ENCODE measurements at regions not wholly inside any gene's neighbourhood (a gene's known extent, or its start where the extent isn't known, plus 50 kb on each side); places are given as distances from the start of the nearest gene placed in this dataset.
"Not testable (repeated sequence)": the region's sequence is repeated elsewhere in the genome, so short reads cannot be mapped to it uniquely, and the experiment has no call there.

DNA sequence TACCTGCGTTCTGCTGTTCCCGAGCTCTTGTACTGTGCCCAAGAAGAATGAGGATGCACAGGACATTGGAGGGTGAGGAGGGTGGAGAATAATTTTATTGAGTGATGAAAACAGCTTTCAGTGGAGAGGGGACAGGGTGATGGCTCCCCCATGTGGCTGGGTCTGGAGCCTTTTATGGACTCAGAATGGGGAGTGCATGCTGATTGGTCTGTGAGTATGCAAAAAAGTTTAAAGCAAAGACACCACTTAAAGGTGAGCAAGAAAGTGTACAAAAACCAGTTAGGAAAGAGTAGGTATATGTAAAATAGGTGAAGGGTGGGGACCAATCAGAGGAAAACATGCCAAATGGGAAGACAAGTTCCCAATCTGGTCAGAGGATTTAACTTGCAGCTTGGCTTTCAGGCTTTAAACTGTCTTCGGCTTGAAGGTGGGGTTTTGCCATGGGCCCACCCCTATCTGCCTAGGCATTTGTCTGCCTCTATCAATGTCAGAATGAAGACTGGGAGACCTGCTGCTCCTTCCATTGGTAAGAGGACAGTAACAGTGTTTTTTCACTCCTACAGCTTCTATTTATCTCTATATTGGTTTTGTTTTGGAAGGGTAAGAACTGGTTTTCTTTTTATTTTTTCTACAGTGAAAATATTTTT, 118.0 kb upstream of the RAI14 start:
- peak; percentile 40 for DNase-seq

DNA sequence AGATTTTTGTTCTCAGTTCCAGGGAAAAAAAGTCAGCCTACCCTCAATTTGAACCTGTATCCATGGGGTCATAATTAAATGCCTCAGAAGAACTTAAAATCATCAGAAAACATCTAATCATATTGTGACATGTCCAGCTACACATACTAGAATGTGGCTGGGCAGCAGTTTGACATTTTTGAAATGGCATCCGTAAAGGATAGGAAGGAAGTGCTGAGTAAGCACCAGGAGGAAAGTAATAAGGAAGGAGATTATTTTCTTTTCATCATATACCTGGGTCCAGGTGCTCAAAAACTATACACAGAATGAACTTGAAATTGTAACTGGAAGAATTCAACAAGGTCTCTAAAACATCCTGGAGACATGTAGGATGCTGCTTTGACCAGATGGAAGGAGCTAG, 116.9 kb upstream of the RAI14 start:
- DNase-seq: no peak

DNA sequence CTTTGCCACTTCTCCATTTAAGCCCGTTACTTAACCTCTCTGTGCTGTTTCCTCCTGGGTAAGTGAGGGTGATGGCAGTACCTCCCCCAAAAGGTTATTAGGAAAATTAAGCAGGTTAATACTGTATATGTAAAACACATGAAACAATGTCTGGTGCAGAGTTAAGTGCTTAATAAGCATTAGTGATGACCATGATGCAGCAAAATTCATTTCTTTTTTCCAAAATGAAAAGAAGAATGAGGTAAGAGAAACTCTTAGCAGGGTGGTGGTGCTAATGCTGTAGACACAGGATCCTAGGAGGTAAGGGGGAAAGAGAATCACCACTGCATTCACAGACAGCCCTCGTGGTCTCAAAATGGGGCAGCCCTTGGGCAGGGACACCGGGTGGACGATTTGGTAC, 115.1 kb upstream of the RAI14 start:
- DNase-seq: no peak

DNA sequence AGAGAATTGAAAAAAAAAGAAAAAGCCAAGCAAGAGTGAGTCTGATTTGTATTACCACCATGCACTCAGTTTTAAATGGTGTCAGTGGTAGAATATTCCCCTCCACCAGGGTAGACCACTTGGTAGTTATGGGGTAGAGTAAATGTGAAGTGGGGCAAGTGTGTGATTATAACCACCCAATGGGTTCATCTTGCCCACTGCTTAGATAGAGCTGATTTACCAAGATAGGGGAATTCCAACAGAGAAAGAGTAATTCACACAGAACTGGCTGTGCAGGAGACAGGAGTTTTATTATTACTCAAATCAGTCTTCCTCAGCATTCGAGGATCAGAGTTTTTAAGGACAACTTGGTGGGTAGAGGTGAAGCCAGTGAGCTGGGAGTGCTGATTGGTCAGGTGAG, 113.3 kb upstream of the RAI14 start:
- DNase-seq: no peak

DNA sequence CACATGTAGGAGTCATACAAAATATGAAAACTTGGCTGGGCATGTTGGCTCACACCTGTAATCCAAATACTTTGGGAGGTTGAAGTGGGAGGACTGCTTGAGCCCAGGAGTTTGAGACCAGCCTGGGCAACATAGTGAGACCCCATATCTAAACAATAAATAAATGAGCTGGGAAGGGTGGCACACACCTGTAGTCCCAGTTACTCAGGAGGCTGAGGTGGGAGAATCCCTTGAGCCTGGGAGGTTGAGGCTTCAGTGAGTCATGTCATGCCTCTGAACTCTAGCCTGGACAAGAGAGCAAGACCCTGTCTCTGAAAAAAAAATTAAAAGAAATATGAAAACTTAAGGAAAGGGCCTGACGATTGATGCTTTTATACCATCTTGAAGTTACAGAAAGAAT, 112.4 kb upstream of the RAI14 start:
- no peak for DNase-seq

DNA sequence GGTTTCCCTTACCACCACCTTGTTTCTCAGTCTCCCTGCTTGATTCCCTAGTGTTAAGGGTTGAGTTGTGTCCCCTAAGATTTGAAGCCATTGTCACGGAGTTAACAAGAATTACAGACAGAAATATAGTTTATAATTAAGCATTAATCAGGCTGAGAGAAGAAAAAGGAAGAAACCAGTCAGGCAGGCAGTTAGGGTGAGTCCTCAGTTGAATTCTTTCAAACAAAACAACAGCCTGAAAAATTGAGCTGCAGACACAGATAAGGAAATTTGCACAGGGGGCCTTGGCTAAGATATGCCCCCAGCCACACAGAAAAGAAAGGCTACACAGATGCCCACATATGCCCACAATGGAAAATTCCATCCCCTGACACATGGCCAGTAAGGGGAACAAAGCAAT, 111.7 kb upstream of the RAI14 start:
- no peak for DNase-seq

DNA sequence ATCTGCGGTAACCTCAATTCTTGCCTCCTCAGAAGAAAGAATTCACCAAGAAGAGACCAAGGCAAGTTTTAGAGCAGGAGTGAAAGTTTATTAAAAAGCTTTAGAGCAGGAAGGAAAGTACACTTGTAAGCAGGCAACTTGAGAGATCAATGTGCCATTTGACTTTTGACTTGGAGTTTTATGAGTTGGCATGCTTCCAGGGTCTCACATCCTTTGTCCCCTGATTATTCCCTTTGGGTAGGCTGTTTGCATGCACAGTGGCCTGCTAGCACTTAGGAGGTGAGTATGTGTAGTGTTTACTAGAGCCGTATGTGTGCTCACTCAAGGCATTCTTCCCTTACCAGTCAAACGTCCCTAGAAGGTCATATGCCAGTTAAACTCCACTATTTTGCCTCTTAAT, 111.0 kb upstream of the RAI14 start:
- no peak for DNase-seq

DNA sequence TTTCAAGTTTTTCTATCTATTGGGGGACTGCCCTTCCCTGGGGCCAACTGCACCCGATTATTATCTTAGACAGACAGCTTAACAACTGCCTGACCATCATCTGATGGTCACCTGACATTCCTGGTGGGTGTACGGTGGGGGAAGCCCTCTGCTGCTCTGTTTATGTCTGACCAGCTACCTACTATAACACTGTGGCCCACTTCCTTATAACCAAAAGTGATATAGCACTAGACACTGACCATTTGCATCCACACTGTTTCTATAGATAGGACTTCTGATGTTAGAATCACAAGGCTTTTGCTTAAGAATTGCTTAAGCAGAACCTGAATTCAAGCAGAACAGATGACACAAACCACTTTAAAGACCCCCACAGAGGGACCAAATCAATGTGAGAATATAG, 110.5 kb upstream of the RAI14 start:
- DNase-seq: no peak

DNA sequence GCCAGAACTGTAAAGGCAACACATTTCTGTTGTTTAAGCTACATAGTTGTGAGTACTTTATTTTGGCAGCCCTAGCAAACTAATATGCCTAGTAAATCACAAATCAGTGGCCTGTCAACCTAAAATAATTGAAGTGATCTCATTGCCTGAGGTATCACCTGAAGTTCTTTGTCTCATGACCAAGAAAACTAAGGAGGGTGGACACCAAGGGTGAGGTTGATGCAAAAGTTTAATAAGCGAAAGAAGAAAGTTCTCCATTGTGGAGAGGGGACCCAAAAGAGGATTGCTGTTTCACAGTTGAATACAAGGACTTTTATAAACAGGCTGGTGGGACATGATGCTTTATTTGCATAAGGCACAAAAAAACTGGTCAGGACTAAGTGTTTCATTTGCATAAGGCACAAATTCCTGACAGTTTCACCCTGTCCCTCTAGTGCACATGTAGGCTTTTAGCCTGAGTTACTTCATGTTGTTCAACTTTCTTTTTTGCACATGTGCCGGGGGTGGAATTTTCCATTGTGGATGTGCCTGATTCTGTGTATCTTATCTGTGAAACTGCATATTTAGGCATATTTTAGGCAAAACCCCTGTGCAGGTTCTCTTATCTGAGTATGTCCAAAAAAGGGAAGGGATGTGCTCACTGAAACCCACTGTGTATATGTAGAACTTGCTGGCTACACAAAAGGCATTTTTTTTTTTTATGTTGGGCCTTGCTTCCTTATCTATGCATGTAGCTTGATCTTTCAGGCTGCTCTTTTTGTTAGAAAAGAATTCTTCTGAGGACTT, 108.6 kb upstream of the RAI14 start:
- no peak for DNase-seq

DNA sequence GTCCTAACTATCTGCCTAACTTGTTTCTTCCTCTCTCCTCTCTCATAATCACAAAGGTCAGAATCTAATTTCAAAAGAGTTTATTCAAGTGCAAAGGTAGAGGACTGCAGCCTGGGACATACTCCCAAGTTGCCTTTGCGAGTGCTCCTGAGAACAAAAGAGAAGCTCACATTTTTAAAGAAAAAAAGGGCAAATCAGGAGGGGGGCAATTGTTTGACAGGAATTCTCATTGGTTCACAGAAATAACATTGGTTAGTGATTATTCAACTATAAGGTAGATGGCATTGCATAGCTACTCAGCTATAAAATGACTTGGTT, 108.1 kb upstream of the RAI14 start:
- DNase-seq: no peak

DNA sequence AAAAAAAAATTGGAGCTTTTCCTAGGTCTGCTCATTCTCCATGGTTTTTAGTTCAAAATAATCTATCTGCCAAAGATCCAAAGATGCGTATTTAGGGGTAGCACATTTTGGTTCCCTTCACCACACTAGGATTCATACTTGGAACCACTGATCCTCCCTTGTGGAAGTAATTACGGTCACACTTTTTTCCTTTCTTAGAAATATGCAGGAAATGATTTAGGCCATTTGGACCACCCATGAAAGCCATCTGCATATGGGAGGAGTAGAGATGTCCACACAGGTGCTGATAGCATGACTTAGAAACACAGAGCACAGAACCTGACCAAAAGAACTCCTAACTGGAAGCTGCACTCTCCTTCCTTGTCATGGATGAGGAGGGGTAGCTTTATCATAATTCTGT, 105.9 kb upstream of the RAI14 start:
- no peak for DNase-seq

DNA sequence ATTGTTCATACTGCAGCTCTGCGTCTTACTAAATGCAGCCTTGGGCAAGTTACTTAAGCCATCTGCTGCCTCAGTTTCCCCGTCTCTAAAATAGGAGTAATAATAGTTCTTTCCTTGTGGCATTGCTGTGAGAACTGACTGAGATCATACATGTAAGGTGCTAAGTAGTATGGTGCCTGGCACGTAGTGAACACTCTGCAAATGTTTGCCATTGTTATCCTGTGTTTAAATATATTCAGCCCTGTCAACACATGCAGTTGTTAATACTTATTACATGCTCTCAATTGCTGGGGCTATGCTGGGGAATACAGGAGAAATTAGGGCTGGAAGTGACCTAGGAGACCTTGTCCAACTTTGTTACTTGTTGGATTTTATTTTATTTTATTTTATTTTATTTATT, 105.2 kb upstream of the RAI14 start:
- DNase-seq: no peak

DNA sequence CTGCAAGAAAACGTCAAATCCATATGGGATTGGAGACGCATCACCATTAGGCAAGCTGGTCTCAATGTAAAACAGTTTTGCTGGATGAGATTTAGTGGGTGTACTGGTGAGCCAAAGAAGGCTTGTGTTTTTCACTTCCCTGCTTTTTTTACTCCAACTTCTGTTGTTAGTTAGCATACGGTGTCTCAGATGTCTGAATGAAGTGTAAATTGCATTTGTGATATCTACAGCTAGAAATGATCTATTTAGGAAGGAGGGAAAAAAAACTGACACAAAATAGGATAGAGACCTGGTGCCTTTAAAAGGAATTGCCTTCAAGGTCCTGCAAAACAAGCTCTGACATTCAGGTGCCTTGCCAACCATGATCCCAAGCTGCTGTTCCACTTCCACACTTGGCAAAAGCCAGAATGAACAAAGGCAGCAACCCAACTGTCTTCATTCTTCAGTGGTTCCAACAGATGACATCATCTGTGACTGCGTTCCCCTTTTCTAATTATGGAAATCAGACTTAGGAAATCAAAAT, 104.2 kb upstream of the RAI14 start:
- DNase-seq: no peak

DNA sequence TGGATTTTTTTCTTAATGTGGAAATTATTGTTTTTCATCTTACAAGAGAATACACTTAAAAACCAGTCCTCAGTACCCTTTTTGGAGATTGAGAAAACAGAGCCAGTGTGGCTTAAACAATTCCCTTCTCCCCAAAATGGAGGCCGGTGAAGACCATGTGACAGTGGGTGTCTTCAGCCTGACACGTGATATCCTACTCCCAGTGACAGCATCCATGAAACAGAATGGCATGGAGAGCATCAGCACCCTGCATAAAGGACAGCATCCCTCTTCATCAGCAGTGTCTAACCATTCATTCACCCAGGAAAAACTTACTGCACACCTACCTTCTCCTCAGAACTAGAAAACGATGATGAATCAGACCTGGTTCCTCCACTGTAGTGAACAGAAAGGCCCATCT, 103.4 kb upstream of the RAI14 start:
- no peak for DNase-seq

DNA sequence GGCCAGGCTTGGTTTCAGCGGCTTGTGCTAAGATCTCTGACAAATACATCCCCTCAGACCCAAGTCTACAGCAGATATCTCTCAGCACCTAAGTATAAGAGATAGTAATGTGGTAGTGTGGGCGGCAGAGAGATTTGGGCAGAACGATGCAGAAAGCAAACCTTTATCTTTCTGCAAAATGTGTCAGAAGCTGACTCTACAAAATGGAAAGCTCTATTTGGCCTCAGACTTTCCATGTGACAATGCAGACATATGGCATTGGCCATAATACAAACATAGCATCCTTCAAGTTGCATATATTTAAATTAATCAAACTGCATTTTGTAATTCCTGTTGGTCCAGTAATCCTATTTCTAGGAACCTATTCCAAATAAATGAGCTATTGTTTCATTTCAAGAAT, 102.5 kb upstream of the RAI14 start:
- no peak for DNase-seq

DNA sequence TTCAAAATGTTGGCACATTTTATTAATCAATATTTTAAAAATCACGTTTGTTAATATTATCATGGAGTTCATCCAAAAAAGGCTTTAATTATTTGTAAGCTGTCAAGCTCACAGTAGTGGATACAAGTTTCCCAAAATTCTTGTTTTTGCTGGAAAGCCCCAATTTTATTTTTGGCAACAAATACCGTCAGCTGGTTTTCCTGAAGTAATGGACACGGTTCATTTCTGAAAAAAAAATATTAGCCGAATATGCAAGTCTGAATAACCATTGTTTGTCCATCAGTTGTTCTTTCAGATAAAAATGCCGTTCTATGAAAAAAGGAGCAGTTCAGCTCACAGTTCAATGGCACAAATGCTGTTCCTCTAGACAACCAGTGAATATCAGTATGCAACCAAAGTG, 101.5 kb upstream of the RAI14 start:
- no peak for DNase-seq

DNA sequence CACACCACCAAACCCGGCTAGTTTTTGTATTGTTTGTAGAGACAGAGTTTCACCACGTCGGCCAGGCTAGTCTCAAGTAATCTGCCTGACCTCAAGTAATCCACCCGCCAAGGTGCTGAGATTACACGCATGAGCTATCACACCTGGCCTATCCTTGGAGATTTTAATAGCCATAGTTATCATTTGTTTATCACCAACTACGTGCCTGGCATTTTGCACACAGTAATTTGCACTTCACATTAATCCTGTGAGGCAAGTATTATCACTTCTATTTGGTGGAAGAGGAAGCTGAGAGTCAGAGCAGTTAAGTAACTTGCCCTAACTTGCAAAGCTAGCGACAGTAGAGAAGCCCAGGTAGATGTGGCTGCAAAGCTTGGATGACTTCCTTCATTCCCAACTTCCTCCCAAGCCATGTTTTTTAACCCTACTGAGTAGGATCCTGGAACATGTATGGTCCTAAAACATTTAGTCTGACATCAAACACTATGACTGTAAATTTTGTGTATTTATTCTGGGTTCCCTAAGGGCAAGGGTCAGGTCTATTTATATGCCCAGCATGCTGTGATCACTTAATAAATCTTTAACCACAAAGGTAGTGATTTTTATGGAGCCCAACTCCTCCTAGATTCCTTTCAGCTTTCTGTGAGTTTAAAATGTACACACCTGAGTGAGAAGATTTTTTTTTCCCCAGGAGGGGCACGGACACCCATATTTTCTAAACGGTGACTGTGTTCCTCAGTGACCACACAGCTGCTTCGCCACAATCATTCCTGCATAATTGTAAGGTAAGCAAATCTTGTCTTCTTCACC, 100.2 kb upstream of the RAI14 start:
- DNase-seq: no peak

DNA sequence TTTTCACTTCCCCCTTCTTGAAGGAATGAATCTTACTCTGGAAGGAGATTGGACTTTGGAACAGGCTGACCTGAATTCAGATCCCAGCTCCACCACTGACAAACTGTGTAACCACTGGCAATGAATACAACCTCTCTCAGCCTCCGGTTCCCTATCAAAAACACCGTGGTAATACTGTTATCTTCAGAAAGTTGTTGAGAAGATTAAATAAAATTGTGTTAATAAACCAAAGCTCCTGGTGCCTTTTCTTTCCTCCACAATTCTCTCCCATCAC, 99.7 kb upstream of the RAI14 start:
- no peak for DNase-seq

DNA sequence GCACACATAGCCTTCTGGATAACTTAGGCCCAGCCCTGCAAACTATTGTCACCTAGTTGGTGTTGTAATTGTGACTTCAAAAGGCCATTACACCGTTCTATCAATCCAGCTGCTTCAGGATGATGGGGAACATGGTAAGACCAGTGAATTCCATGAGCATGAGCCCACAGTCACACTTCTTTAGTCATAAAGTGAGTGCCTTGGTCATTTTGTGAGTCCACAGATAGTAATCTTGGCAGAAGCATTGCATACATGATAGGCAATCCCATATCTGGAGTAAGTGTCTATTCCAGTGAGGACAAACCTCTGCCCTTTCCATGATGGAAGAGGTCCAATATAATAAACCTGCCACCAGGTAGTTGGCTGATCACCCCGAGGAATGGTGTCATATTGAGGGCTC, 94.5 kb upstream of the RAI14 start:
- DNase-seq: not testable (repeated sequence)

DNA sequence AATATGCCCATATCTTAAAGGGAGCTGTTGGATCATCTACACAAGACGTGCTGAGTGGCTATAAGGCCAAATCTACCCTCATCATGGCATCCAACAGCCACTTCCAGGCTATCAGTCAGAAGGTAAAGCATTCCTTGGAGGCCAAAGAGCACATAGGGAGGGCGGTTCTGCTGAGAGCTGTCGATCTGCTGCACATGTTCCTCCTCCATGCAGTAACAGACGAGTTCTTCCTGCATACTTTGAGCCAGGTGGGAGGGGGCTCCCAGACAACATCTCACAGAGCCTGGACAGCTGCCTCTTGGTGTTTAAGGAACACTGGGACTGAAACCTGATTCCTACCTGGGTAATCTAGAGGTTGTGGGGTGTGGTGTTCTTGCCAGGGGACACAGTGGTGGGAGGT, 93.3 kb upstream of the RAI14 start:
- DNase-seq: no peak

DNA sequence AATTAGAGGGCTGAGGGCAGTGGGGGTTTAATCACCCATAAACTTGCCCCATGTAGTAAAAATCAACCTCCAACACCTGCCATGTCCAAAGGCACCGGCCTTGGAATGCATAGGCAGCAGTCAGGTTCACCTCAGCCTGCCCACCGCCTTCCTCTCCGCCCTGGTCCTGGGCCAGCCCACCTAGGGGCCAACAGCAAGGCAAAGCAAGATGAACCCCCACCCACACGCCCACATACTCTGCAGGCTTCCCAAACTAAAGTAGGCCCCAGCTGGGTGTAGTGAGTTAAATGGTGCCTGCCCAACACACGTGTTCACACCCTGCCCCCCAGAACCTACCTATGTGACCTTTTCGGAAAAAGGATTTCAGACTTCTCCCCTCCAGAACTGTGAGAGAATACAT, 92.9 kb upstream of the RAI14 start:
- no peak for DNase-seq

DNA sequence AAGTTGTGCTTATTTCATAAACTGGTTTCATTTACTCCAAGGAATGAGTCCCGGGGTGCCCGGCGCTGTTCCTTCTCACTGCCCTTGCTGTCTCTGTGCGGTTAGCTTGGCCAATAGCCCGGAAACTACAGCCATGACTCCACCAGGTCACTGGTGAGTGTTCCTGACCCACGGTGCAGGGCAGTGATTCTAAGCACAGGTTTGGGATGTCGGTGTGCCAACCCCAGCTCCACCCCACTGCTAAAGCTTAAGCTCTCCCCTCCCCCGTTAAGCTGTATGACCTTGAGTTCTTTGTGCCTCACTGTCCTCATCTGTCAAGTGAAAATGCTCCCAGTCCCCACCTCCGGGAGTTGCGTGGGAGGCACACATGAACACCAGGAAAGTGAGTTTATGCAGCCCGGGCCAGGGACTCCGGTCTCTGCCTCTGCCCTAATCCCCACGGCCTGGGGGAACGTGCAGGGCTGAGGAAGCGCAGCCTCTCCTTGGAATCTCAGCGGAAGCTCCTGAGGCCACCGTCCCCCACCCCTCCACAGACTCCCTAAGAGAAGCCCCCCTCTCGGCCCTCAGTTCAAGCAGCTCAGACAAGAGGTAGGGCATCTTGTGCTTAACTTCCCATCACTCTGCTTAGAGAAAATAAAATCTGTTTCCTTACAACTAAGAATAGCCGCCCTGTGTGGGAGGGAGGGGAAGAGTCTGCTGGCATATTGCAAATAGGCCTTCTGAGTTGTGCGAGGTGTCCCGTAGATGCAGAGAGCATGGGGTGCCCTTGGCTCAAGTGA, 92.0 kb upstream of the RAI14 start:
- DNase-seq: no peak

DNA sequence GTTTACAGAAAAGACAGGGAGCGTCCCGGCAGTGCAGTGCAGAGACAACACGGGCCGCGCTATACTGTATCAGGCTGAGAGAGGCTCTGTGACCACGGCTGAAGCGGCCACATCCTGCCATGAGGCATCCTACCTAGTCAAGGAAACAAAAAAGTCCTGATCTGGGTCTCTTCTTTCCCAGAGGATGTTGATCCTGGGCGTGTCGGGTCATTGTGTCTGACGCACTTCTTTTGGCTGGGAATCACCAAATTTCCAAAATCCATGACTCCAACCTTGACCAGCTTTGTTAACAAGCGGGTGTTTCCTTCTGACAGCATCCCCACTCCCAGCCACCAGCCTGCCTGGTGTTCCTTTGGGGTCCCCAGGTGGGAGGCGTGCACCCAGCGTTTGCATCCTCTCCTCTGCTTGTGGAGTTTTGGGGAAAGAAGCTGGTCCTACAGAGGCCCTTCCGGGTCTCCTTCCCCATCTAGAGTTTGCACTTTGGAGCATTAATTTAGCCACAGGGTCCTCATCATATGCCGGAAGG, 91.4 kb upstream of the RAI14 start:
- no peak for DNase-seq
